Adrenal gland (tissue), 9 donors: ENCODE measurements at regions not wholly inside any gene's neighbourhood (a gene's known extent, or its start where the extent isn't known, plus 50 kb on each side); places are given as distances from the start of the nearest gene placed in this dataset.

Source experiments
- DNase-seq, 7 donors: peaks; one replicate each; pipeline ENCODE4 v3.0.0-alpha.2; 2019 to 2020
- H3K27ac ChIP-seq, 5 donors: fragments of 200-600 bp; sonication (generic) in 4 of 5; 1 replicate in 3 of 5; 2 replicates in 2 of 5; pipeline versions ENCODE4 v1.5.1 to v1.8.0; 2016 to 2020; ENCODE audit warnings: mild to moderate bottlenecking in 1 of 5
- H3K27me3 ChIP-seq: fragments of 200-600 bp; 2 replicates; pipeline ENCODE4 v1.8.0; 2021
- H3K36me3 ChIP-seq, 2 donors: fragments of 200-600 bp; replicated peaks in 1 of 2; 1 replicate in 1 of 2; 2 replicates in 1 of 2; pipeline versions ENCODE4 v1.5.1 to v1.8.0; 2018 to 2022
- H3K4me1 ChIP-seq, 2 donors: fragments of 200-600 bp; replicated peaks in 1 of 2; 1 replicate in 1 of 2; 2 replicates in 1 of 2; pipeline versions ENCODE4 v1.5.1 to v1.8.0; 2018 to 2021
- H3K4me3 ChIP-seq, 4 donors: fragments of 200-600 bp; sonication (generic) in 3 of 4; one replicate each; pipeline ENCODE4 v1.5.1; 2016 to 2018
- H3K9me3 ChIP-seq, 3 donors: fragments of 200-600 bp; sonication (generic) in 1 of 3; replicated peaks in 1 of 3; 1 replicate in 2 of 3; 2 replicates in 1 of 3; pipeline versions ENCODE4 v1.5.1 to v1.8.0; 2016 to 2021
- POLR2A ChIP-seq, 2 donors: fragments of 450-650 bp; IDR thresholded peaks; one replicate each; pipeline ENCODE4 v1.6.1; 2017; ENCODE audit warnings: antibody characterized with exemption in 2 of 2, mild to moderate bottlenecking in 2 of 2, moderate library complexity in 1 of 2
- WGBS, 4 donors: extraction: QIAGEN DNeasy Blood & Tissue Kit in 2 of 4; methylation state at CpG; one replicate each; pipeline versions ENCODE4 v1.1.5 to v1.1.7; 2013 to 2017; 5-methylcytosine and 5-hydroxymethylcytosine counted together
- intact Hi-C, 2 donors: fragments of 100-400 bp; cut with DNase I; formaldehyde crosslinking; loops; one replicate each; pipeline versions ENCODE4 v1.14.1 to v1.15.0; 2022 to 2023
- TF ChIP-seq, protein P1 (sequence below), 6 experiments: fragments of 450-650 bp in 4 of 6; fragments of 200-600 bp in 2 of 6; sonication (generic) in 1 of 6; IDR thresholded peaks; 1 replicate in 5 of 6; 2 replicates in 1 of 6; pipeline versions ENCODE4 v1.5.1 to v1.8.0; 2016 to 2021; ENCODE audit warnings: antibody characterized with exemption in 6 of 6, mild to moderate bottlenecking in 2 of 6, moderate library complexity in 1 of 6
- donor health status: healthy with polysubstance abuse.
- donor health status: Bipolar disorder and iron deficiency.
- donor health status: DM: yes; HTN: yes; CAD: no.
- donor health status: DM: no; HTN: no; CAD: no.
- donor health status: DM: no; HTN: no; CAD: no.

DNA sequence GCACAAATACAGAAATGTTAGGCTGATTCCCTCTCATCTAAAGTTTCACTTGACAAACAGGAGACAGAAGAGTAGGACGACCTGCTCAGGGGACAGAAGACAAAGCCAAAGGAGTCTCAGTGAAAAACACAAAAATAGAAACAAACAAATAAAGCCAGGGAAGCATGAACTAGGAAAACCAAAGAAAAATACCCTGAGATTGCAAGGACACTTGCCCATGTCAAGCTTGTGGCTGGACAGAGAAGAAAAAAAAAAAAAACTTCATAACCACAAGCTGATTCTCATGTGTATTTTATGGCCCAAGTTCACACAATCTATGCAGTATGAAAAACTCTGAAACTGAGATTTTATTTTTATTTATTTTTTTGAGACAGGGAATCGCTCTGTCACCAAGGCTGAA lies 85.6 kb upstream of the BEND6 start:
- intact Hi-C loops, result no loop called here
- 68 to 82% (median 77%) methylated on average over 2 of the region's 2 CpGs for WGBS, 4 donors
- no peak for DNase-seq
- no peaks in the 10 kb centered on the region for H3K4me1 ChIP-seq
- no peaks in the 10 kb centered on the region for H3K27me3 ChIP-seq
- no peak overlapping the region for H3K4me3 ChIP-seq
- H3K9me3 ChIP-seq, result no peaks in the 10 kb centered on the region
- TF ChIP-seq POLR2A (IDR thresholded peaks at IDR 0.05), result no peak
- TF ChIP-seq, protein P1, sequence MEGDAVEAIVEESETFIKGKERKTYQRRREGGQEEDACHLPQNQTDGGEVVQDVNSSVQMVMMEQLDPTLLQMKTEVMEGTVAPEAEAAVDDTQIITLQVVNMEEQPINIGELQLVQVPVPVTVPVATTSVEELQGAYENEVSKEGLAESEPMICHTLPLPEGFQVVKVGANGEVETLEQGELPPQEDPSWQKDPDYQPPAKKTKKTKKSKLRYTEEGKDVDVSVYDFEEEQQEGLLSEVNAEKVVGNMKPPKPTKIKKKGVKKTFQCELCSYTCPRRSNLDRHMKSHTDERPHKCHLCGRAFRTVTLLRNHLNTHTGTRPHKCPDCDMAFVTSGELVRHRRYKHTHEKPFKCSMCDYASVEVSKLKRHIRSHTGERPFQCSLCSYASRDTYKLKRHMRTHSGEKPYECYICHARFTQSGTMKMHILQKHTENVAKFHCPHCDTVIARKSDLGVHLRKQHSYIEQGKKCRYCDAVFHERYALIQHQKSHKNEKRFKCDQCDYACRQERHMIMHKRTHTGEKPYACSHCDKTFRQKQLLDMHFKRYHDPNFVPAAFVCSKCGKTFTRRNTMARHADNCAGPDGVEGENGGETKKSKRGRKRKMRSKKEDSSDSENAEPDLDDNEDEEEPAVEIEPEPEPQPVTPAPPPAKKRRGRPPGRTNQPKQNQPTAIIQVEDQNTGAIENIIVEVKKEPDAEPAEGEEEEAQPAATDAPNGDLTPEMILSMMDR (IDR thresholded peaks at IDR 0.05), result no peak
- no peaks in the 10 kb centered on the region for H3K36me3 ChIP-seq
- no peak overlapping the region for H3K27ac ChIP-seq

DNA sequence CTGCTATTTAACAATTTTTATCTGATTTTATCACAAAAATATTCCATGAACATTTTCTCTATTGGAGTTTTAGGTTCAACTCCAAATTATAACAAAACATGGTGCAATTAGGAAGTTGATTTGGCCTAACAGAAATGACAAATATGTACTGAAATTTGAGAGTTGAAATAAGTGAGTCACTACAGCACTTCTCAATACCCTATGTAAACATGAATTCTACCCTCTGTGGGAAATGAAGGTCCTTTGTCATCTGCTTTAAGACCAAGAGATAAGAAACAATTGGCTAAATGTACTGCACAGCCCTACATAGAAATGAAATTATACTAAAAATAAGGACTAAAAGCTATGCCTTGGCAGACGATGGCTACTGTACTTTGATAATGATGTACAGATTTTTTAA lies 86.2 kb upstream of the BEND6 start:
- intact Hi-C loops, result no loop called here
- 79 to 83% (median 81%) methylated on average over 1 of the region's 1 CpG for WGBS, 4 donors
- H3K27me3 ChIP-seq, result no peaks in the 10 kb centered on the region
- TF ChIP-seq POLR2A (IDR thresholded peaks at IDR 0.05), result no peak
- TF ChIP-seq, protein P1 (IDR thresholded peaks at IDR 0.05), result no peak
- DNase-seq, result no peak
- no peaks in the 10 kb centered on the region for H3K36me3 ChIP-seq
- H3K9me3 ChIP-seq, result no peaks in the 10 kb centered on the region
- H3K4me3 ChIP-seq, result no peak overlapping the region
- H3K27ac ChIP-seq, result no peak overlapping the region
- peaks cover 0 to 1% of the 10 kb centered on the region in 2 donors for H3K4me1 ChIP-seq

DNA sequence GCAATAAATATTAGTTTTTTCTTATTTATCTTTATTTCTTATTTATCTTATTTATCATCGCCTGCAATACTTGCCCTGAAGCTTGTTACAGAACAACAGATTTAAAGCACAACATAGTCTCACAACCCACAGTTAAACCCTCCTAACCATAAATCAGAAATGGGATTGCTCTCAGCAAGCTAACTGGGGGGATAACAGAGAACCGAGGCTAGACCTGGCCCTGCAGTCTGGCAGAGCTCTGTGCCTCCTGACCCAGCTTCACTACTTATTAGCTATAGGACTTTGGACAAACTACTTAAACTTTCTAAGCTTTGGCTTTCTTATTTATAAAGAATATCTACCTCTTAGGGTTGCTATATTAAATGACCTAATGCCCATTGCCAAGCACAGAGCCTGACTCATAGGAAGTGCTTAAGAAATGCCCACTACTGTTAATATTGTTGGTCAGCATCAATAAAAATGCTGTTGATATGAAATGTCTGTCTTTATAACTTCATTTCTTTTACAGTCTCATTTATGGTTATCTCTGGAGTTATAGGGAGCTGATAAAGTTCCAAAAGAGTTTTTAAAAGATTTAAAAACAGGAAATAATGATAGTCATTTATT lies 87.9 kb upstream of the BEND6 start:
- no peak for TF ChIP-seq POLR2A (IDR thresholded peaks at IDR 0.05)
- TF ChIP-seq, protein P1 (IDR thresholded peaks at IDR 0.05), result no peak
- WGBS, 4 donors, result 85 to 93% (median 87%) methylated on average over 2 of the region's 2 CpGs
- Histone ChIP-seq H3K4me1 (peaks cover 0 to 13% of the 10 kb centered on the region in 2 donors), H3K4me3 (no peak overlapping the region), H3K9me3 (no peaks in the 10 kb centered on the region), H3K27me3 (no peaks in the 10 kb centered on the region), H3K36me3 (no peaks in the 10 kb centered on the region), H3K27ac (no peak overlapping the region)
- no peak for DNase-seq
- intact Hi-C loops, result no loop called here

DNA sequence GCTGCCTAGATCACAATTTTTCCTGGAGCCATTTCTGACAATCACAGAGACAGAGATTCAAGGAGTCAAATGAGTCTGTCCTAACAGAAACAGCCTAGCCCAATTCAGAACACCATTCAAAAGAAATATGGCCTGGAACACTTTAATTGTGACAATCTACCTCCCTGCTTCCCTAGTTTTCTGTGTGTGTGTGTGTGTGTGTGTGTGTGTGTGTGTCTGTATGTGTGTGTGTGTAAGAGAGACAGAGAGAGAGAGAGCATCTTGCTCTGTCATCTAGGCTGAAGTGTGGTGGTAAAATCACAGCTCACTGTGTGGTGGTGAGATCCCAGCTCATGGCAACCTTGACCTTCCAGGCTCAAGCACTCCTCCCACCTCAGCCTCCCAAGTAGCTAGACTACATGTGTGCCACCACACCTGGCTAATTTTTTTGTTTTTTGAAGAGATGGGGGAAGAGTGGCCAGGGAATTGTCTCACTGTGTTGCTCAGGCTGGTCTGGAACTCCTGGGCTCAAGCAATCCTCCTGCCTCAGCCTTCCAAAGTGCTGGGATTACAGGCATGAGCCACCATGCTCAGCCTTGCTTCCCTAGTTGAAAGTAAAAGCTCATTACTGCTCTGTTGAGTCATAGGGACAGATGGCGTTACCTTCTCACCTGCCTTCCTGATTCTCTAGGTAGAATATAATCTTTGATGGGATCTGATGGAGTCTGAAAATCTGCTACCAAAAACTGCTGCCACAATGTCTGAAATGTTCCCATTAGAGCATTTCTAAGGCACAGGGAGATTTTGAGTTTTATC lies 89.6 kb upstream of the BEND6 start:
- Histone ChIP-seq H3K36me3 (no peaks in the 10 kb centered on the region), H3K9me3 (no peaks in the 10 kb centered on the region), H3K4me1 (peaks cover 0 to 13% of the 10 kb centered on the region in 2 donors), H3K4me3 (no peak overlapping the region), H3K27me3 (no peaks in the 10 kb centered on the region), H3K27ac (no peak overlapping the region)
- no peak for DNase-seq
- intact Hi-C loops, result no loop called here
- no peak for TF ChIP-seq POLR2A (IDR thresholded peaks at IDR 0.05)
- TF ChIP-seq, protein P1 (IDR thresholded peaks at IDR 0.05), result no peak
- 93 to 100% (median 97%) methylated on average over 1 of the region's 1 CpG for WGBS, 4 donors
